ENCODE measurements at regions not wholly inside any gene's neighbourhood (a gene's known extent, or its start where the extent isn't known, plus 50 kb on each side); places are given as distances from the start of the nearest gene placed in this dataset.

DNA sequence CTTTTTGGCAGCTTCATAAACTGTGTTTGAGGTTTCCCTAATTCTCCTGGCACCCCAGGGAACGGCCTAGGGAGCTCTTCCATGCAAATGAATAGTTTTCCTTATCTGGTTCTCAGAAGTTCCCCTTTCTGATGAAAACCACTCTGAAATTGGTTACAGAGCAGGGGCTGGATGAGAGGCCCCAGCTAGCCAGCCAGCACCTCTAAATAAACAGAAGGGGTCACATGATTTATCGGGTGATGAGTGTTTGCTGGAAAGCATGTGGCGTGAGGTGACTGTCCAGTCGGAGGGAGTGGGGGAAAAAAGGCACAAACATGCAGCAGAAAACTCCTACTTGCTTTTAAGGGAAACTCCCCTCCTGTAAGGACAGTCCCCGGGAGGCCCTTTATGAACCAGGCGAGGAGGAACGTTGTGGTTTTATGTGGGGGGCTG, 261.2 kb upstream of the ANKRD55 start (continued):
- TF ChIP-seq KLF13 (tag; IDR thresholded peaks at IDR 0.05; ENCODE audit: borderline replicate concordance, low read depth) = no peak
- TF ChIP-seq ZNF695 (CRISPR knock-in tag; IDR thresholded peaks at IDR 0.05) = no peak
- no peak for TF ChIP-seq ETV6 (IDR thresholded peaks at IDR 0.05; ENCODE audit: borderline replicate concordance in 1 of 2, low read depth in 2 of 2, low read length in 1 of 2)
- no peak for TF ChIP-seq ETV6 (CRISPR knock-in tag; IDR thresholded peaks at IDR 0.05; ENCODE audit: borderline replicate concordance)
- TF ChIP-seq, protein P1, sequence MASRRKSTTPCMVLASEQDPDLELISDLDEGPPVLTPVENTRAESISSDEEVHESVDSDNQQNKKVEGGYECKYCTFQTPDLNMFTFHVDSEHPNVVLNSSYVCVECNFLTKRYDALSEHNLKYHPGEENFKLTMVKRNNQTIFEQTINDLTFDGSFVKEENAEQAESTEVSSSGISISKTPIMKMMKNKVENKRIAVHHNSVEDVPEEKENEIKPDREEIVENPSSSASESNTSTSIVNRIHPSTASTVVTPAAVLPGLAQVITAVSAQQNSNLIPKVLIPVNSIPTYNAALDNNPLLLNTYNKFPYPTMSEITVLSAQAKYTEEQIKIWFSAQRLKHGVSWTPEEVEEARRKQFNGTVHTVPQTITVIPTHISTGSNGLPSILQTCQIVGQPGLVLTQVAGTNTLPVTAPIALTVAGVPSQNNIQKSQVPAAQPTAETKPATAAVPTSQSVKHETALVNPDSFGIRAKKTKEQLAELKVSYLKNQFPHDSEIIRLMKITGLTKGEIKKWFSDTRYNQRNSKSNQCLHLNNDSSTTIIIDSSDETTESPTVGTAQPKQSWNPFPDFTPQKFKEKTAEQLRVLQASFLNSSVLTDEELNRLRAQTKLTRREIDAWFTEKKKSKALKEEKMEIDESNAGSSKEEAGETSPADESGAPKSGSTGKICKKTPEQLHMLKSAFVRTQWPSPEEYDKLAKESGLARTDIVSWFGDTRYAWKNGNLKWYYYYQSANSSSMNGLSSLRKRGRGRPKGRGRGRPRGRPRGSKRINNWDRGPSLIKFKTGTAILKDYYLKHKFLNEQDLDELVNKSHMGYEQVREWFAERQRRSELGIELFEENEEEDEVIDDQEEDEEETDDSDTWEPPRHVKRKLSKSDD (conservative IDR thresholded peaks at IDR 0.05; ENCODE audit: low read length) = no peak
- TF ChIP-seq SIN3A (IDR thresholded peaks at IDR 0.05; ENCODE audit: borderline replicate concordance in 2 of 2, control insufficient read depth in 1 of 2, low read depth in 2 of 2, low read length in 2 of 2) = no peak
- TF ChIP-seq ZNF707 (CRISPR knock-in tag; conservative IDR thresholded peaks at IDR 0.05) = no peak
- TF ChIP-seq KDM4B (IDR thresholded peaks at IDR 0.05; ENCODE audit: borderline replicate concordance in 2 of 2, low read depth in 1 of 2) = no peak
- TF ChIP-seq ZNF445 (CRISPR knock-in tag; IDR thresholded peaks at IDR 0.05; ENCODE audit: low read depth) = no peak
- TF ChIP-seq, protein P2, sequence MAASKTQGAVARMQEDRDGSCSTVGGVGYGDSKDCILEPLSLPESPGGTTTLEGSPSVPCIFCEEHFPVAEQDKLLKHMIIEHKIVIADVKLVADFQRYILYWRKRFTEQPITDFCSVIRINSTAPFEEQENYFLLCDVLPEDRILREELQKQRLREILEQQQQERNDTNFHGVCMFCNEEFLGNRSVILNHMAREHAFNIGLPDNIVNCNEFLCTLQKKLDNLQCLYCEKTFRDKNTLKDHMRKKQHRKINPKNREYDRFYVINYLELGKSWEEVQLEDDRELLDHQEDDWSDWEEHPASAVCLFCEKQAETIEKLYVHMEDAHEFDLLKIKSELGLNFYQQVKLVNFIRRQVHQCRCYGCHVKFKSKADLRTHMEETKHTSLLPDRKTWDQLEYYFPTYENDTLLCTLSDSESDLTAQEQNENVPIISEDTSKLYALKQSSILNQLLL (CRISPR knock-in tag; IDR thresholded peaks at IDR 0.05; ENCODE audit: borderline replicate concordance) = no peak
- TF ChIP-seq ELF4 (CRISPR knock-in tag; IDR thresholded peaks at IDR 0.05) = no peak
- no peak for TF ChIP-seq TAF9B (IDR thresholded peaks at IDR 0.05; ENCODE audit: partially characterized antibody)
- TF ChIP-seq MBD2 (IDR thresholded peaks at IDR 0.05; ENCODE audit: borderline replicate concordance, low read depth) = no peak
- TF ChIP-seq TEAD1 (CRISPR knock-in tag; IDR thresholded peaks at IDR 0.05) = 0 out of 4 replicates have a peak, but pooled peaks of 1 of the 2 experiments have one; percentile 30
- no peak for TF ChIP-seq ZC3H11A (IDR thresholded peaks at IDR 0.05; ENCODE audit: low read depth, low read length)
- TF ChIP-seq HIVEP1 (CRISPR knock-in tag; IDR thresholded peaks at IDR 0.05) = no peak
- 0 out of 2 replicates have a peak, but pooled peaks have one; percentile 43 for TF ChIP-seq CREM (IDR thresholded peaks at IDR 0.05; ENCODE audit: low read depth)
- TF ChIP-seq ZNF311 (CRISPR knock-in tag; IDR thresholded peaks at IDR 0.05) = no peak
- TF ChIP-seq TEAD2 (tag; IDR thresholded peaks at IDR 0.05) = no peak
- TF ChIP-seq BRD4 (IDR thresholded peaks at IDR 0.05) = no peak
- TF ChIP-seq POLR2H (tag; IDR thresholded peaks at IDR 0.05; ENCODE audit: low read depth) = no peak
- TF ChIP-seq ATF6 (CRISPR knock-in tag; IDR thresholded peaks at IDR 0.05) = 0 out of 2 replicates have a peak, but pooled peaks have one; percentile 71
- no peak for TF ChIP-seq SIRT6 (IDR thresholded peaks at IDR 0.05; ENCODE audit: low read depth, low read length)
- no peak for TF ChIP-seq HSF4 (CRISPR knock-in tag; IDR thresholded peaks at IDR 0.05; ENCODE audit: borderline replicate concordance)

Measured in K562 (cell line).